A172 (cell line): ENCODE measurements at regions not wholly inside any gene's neighbourhood (a gene's known extent, or its start where the extent isn't known, plus 50 kb on each side); places are given as distances from the start of the nearest gene placed in this dataset.
"Not testable (repeated sequence)": the region's sequence is repeated elsewhere in the genome, so short reads cannot be mapped to it uniquely, and the experiment has no call there.

Source experiments
- DNase-seq: peaks from one replicate; pipeline ENCODE4 v3.0.0-alpha.2; 2015; ENCODE audit warnings: low spot score

- DNase-seq: no peak
These were observed 200.2 kb upstream of the PHF14 start for GRCh38 chr7:10773430-10773829.

GRCh38 chr7:10779465-10780399 lies 193.9 kb upstream of the PHF14 start:
- DNase-seq: no peak

- no peak for DNase-seq
These were observed 193.3 kb upstream of the PHF14 start for GRCh38 chr7:10780400-10780747.

GRCh38 chr7:10786976-10787375 lies 186.7 kb upstream of the PHF14 start:
- DNase-seq: not testable (repeated sequence)

GRCh38 chr7:10789170-10789569 lies 184.5 kb upstream of the PHF14 start:
- DNase-seq: peak; percentile 44

GRCh38 chr7:10790910-10791309 lies 182.8 kb upstream of the PHF14 start:
- no peak for DNase-seq

GRCh38 chr7:10793995-10794775 lies 179.5 kb upstream of the PHF14 start:
- no peak for DNase-seq

- DNase-seq: no peak
These were observed 176.5 kb upstream of the PHF14 start for GRCh38 chr7:10797157-10797556.

GRCh38 chr7:10798044-10798443 lies 175.6 kb upstream of the PHF14 start:
- no peak for DNase-seq

- DNase-seq: no peak
These were observed 174.2 kb upstream of the PHF14 start for GRCh38 chr7:10799475-10799874.

- DNase-seq: no peak
These were observed 171.7 kb upstream of the PHF14 start for GRCh38 chr7:10802011-10802410.

GRCh38 chr7:10802526-10802925 lies 171.1 kb upstream of the PHF14 start:
- DNase-seq: peak; percentile 93

- no peak for DNase-seq
These were observed 170.0 kb upstream of the PHF14 start for GRCh38 chr7:10803720-10804119.

- DNase-seq: no peak
These were observed 168.9 kb upstream of the PHF14 start for GRCh38 chr7:10804770-10805169.

GRCh38 chr7:10815546-10815945 lies 158.1 kb upstream of the PHF14 start:
- DNase-seq: no peak

- no peak for DNase-seq
These were observed 152.5 kb upstream of the PHF14 start for GRCh38 chr7:10821156-10821555.

- DNase-seq: no peak
These were observed 149.5 kb upstream of the PHF14 start for GRCh38 chr7:10824154-10824553.

GRCh38 chr7:10838228-10838627 lies 135.4 kb upstream of the PHF14 start:
- DNase-seq: no peak

- no peak for DNase-seq
These were observed 128.4 kb upstream of the PHF14 start for GRCh38 chr7:10845225-10845624.

GRCh38 chr7:10855583-10855982 lies 118.1 kb upstream of the PHF14 start:
- DNase-seq: no peak

- DNase-seq: peak; percentile 66
These were observed 113.2 kb upstream of the PHF14 start for GRCh38 chr7:10860516-10860915.

GRCh38 chr7:10863476-10863875 lies 110.2 kb upstream of the PHF14 start:
- DNase-seq: no peak

- peak; percentile 18 for DNase-seq
These were observed 99.0 kb upstream of the PHF14 start for GRCh38 chr7:10874666-10875065.
